NCI-H2029 (cell line): ENCODE measurements at regions not wholly inside any gene's neighbourhood (a gene's known extent, or its start where the extent isn't known, plus 50 kb on each side); places are given as distances from the start of the nearest gene placed in this dataset.

Experiments used
- DNase-seq: peaks from one replicate; lab custom pipeline; 2025; lab: John Stamatoyannopoulos, UW

- no peak for DNase-seq
Observed at GRCh38 chr10:3411044-3411443, 238.5 kb upstream of the PITRM1 start.

GRCh38 chr10:3409928-3410327 is 237.3 kb upstream of the PITRM1 start:
- DNase-seq = no peak

- DNase-seq = no peak
Observed at GRCh38 chr10:3408603-3409365, 236.2 kb upstream of the PITRM1 start.

- no peak for DNase-seq
Observed at GRCh38 chr10:3407208-3407607, 234.6 kb upstream of the PITRM1 start.

GRCh38 chr10:3406556-3406955 is 234.0 kb upstream of the PITRM1 start:
- DNase-seq = no peak

- DNase-seq = no peak
Observed at GRCh38 chr10:3404381-3404780, 231.8 kb upstream of the PITRM1 start.

GRCh38 chr10:3402187-3402751 is 229.7 kb upstream of the PITRM1 start:
- no peak for DNase-seq

- no peak for DNase-seq
Observed at GRCh38 chr10:3401491-3401938, 228.9 kb upstream of the PITRM1 start.

GRCh38 chr10:3400348-3400747 is 227.8 kb upstream of the PITRM1 start:
- DNase-seq = no peak

GRCh38 chr10:3399756-3400155 is 227.2 kb upstream of the PITRM1 start:
- DNase-seq = no peak

GRCh38 chr10:3398825-3399646 is 226.5 kb upstream of the PITRM1 start:
- DNase-seq = no peak

GRCh38 chr10:3397846-3398245 is 225.3 kb upstream of the PITRM1 start:
- DNase-seq = no peak

GRCh38 chr10:3397231-3397630 is 224.6 kb upstream of the PITRM1 start:
- no peak for DNase-seq

- no peak for DNase-seq
Observed at GRCh38 chr10:3396116-3396515, 223.5 kb upstream of the PITRM1 start.

- DNase-seq = peak; percentile 49
Observed at GRCh38 chr10:3395458-3395861, 222.9 kb upstream of the PITRM1 start.

GRCh38 chr10:3395041-3395440 is 222.5 kb upstream of the PITRM1 start:
- DNase-seq = no peak

GRCh38 chr10:3393958-3394357 is 221.4 kb upstream of the PITRM1 start:
- DNase-seq = no peak

GRCh38 chr10:3391657-3392056 is 219.1 kb upstream of the PITRM1 start:
- DNase-seq = no peak

- DNase-seq = no peak
Observed at GRCh38 chr10:3389130-3389529, 216.5 kb upstream of the PITRM1 start.

GRCh38 chr10:3385487-3385886 is 212.9 kb upstream of the PITRM1 start:
- no peak for DNase-seq

GRCh38 chr10:3382092-3382491 is 209.5 kb upstream of the PITRM1 start:
- no peak for DNase-seq

GRCh38 chr10:3380406-3381050 is 207.9 kb upstream of the PITRM1 start:
- DNase-seq = no peak
